Prostate gland (tissue), 2 donors: ENCODE measurements at regions not wholly inside any gene's neighbourhood (a gene's known extent, or its start where the extent isn't known, plus 50 kb on each side); places are given as distances from the start of the nearest gene placed in this dataset.

Experiments used
- CTCF ChIP-seq, 4 experiments: fragments of 200-600 bp in 2 of 4; fragments of 450-650 bp in 2 of 4; sonication (generic) in 2 of 4; IDR thresholded peaks; 1 replicate in 3 of 4; 2 replicates in 1 of 4; pipeline ENCODE4 v1.5.1; 2016 to 2019; ENCODE audit warnings: antibody characterized with exemption in 4 of 4, mild to moderate bottlenecking in 2 of 4, moderate library complexity in 2 of 4
- POLR2A ChIP-seq: fragments of 450-650 bp; IDR thresholded peaks from one replicate; pipeline ENCODE4 v1.6.1; 2016; ENCODE audit warnings: antibody characterized with exemption, mild to moderate bottlenecking
- POLR2AphosphoS5 ChIP-seq: sonication (generic); formaldehyde crosslinking; IDR thresholded peaks from one replicate; pipeline ENCODE4 v1.6.1; 2017; ENCODE audit warnings: antibody characterized with exemption

GRCh38 chr21:17988102-17988437 is 168.9 kb upstream of the C21orf91 start:
- TF ChIP-seq CTCF (IDR thresholded peaks at IDR 0.05) (no peak), POLR2A (no peak), POLR2AphosphoS5 (no peak)
